HepG2 (cell line): ENCODE measurements at regions not wholly inside any gene's neighbourhood (a gene's known extent, or its start where the extent isn't known, plus 50 kb on each side); places are given as distances from the start of the nearest gene placed in this dataset.

Source experiments
- ATAC-seq: fragments of 200-7000 bp; cut with Tn5 transposase; 3 replicates; pipeline ENCODE4 v1.9.1; 2020; ENCODE audit warnings: mild to moderate bottlenecking, moderate library complexity
- BruUV-seq: library from RNA; stranded (reverse); fragments of 400-500 nt; replicated peaks from 2 replicates; lab custom pipeline; 2021; lab: Mats Ljungman, UMichigan
- CTCF ChIA-PET: fragments of 300-600 bp; formaldehyde crosslinking; extraction: SDS; loops from one replicate; lab custom pipeline; 2021; ENCODE audit warnings: low total read pairs, inconsistent platforms, low intra/inter-chr PET ratio; lab: Yijun Ruan, JAX
- POLR2A ChIA-PET: fragments of 350-600 bp; sonication (Branson Sonifier 250); formaldehyde crosslinking; loops from one replicate; lab custom pipeline; 2020; ENCODE audit warnings: antibody characterized with exemption, inconsistent platforms; lab: Yijun Ruan, JAX
- DNase-seq: peaks from one replicate; pipeline ENCODE4 v3.0.0-alpha.2; 2015; ENCODE audit warnings: low spot score
- FAIRE-seq: peaks from 3 replicates; lab custom pipeline; 2011; peaks lifted over from hg19 to GRCh38; lab: Jason Lieb, UNC
- H2AFZ ChIP-seq: one replicate; pipeline ENCODE4 v1.6.1; 2011; ENCODE audit warnings: low read length, inconsistent platforms
- H3K27ac ChIP-seq: fragments of 300-600 bp; 3 replicates; pipeline ENCODE4 v1.8.0; 2011; ENCODE audit warnings: mixed run types, mild to moderate bottlenecking, mixed read lengths, low read length, inconsistent platforms; ENCODE audit not compliant: insufficient read depth; ENCODE audit errors: extremely low read length
- H3K27me3 ChIP-seq, 2 experiments: fragments of 200-600 bp in 1 of 2; 2 replicates in 1 of 2; 3 replicates in 1 of 2; pipeline versions ENCODE4 v1.6.0 to v1.8.0; 2011; ENCODE audit warnings: low read length in 2 of 2, mild to moderate bottlenecking in 2 of 2, moderate library complexity in 2 of 2, inconsistent platforms in 1 of 2; ENCODE audit not compliant: insufficient read depth in 2 of 2, control insufficient read depth in 1 of 2
- H3K36me3 ChIP-seq, 2 experiments: fragments of 200-600 bp in 1 of 2; replicated peaks in 1 of 2; 2 replicates in 1 of 2; 3 replicates in 1 of 2; pipeline versions ENCODE4 v1.5.1 to v1.8.0; 2011; ENCODE audit warnings: low read length in 2 of 2, inconsistent platforms in 1 of 2; ENCODE audit not compliant: insufficient read depth in 2 of 2, control insufficient read depth in 1 of 2
- H3K4me1 ChIP-seq: 2 replicates; pipeline ENCODE4 v1.5.1; 2012; ENCODE audit warnings: low read length, inconsistent platforms; ENCODE audit not compliant: insufficient read depth
- H3K4me2 ChIP-seq: 2 replicates; pipeline ENCODE4 v1.6.0; 2011; ENCODE audit warnings: low read depth, low read length, inconsistent platforms
- H3K4me3 ChIP-seq, 3 experiments: fragments of 200-600 bp in 1 of 3; sonication (generic), shearing (Covaris generic) in 1 of 3; replicated peaks in 1 of 3; 2 replicates each; pipeline ENCODE4 v1.5.1; 2011 to 2016; ENCODE audit warnings: low read length in 3 of 3, inconsistent platforms in 2 of 3, low read depth in 2 of 3, mild to moderate bottlenecking in 2 of 3, control low read depth in 1 of 3, mixed read lengths in 1 of 3; ENCODE audit not compliant: insufficient read depth in 1 of 3
- H3K79me2 ChIP-seq: one replicate; pipeline ENCODE4 v1.6.1; 2011; ENCODE audit warnings: low read length, inconsistent platforms; ENCODE audit not compliant: insufficient read depth
- H3K9ac ChIP-seq: 2 replicates; pipeline ENCODE4 v1.6.0; 2011; ENCODE audit warnings: mild to moderate bottlenecking, low read depth, low read length, inconsistent platforms; ENCODE audit not compliant: insufficient read depth
- H3K9me3 ChIP-seq: 2 replicates; pipeline ENCODE4 v1.5.1; 2012; ENCODE audit warnings: mild to moderate bottlenecking, low read length
- H4K20me1 ChIP-seq: 2 replicates; pipeline ENCODE4 v1.6.0; 2011; ENCODE audit warnings: inconsistent platforms, mild to moderate bottlenecking, low read length, moderate library complexity; ENCODE audit not compliant: insufficient read depth
- ARNT2 ChIP-seq: sonication (generic); formaldehyde crosslinking; IDR thresholded peaks from 2 replicates; pipeline ENCODE4 v1.8.0; 2022; ENCODE audit warnings: mild to moderate bottlenecking, low read depth, missing genetic modification reagents, moderate library complexity
- GATA4 ChIP-seq: sonication (generic); IDR thresholded peaks from 2 replicates; pipeline ENCODE4 v1.6.1; 2016; ENCODE audit warnings: antibody characterized with exemption, low read depth, borderline replicate concordance
- NFE2L1 ChIP-seq: sonication (generic); formaldehyde crosslinking; IDR thresholded peaks from 2 replicates; pipeline ENCODE4 v1.4.0; 2020; ENCODE audit warnings: missing genetic modification reagents, mild to moderate bottlenecking, borderline replicate concordance
- SUZ12 ChIP-seq: fragments of 150-350 bp; IDR thresholded peaks from 2 replicates; pipeline ENCODE4 v1.6.1; 2014; ENCODE audit warnings: low read depth, low read length
- TBP ChIP-seq: sonication (generic); formaldehyde crosslinking; IDR thresholded peaks from 2 replicates; pipeline ENCODE4 v1.5.0; 2020; ENCODE audit warnings: missing genetic modification reagents
- TRIM24 ChIP-seq: sonication (generic); formaldehyde crosslinking; IDR thresholded peaks from 2 replicates; pipeline ENCODE4 v1.8.0; 2022; ENCODE audit warnings: mild to moderate bottlenecking, missing genetic modification reagents
- ZEB1 ChIP-seq: IDR thresholded peaks from 2 replicates; pipeline ENCODE4 v1.6.1; 2012; ENCODE audit warnings: mild to moderate bottlenecking, low read depth, inconsistent platforms; ENCODE audit not compliant: insufficient replicate concordance
- ZFP90 ChIP-seq: sonication (generic); formaldehyde crosslinking; IDR thresholded peaks from 2 replicates; pipeline ENCODE4 v1.8.0; 2022; ENCODE audit warnings: missing genetic modification reagents, mild to moderate bottlenecking, inconsistent platforms, borderline replicate concordance
- ZNF205 ChIP-seq: IDR thresholded peaks from 2 replicates; pipeline ENCODE4 v1.6.1; 2018; ENCODE audit warnings: missing biosample characterization, missing genetic modification reagents
- ZNF30 ChIP-seq: sonication (generic); formaldehyde crosslinking; IDR thresholded peaks from 2 replicates; pipeline ENCODE4 v1.5.0; 2020; ENCODE audit warnings: mild to moderate bottlenecking, missing genetic modification reagents
- WGBS: methylation state at CpG from one replicate; pipeline ENCODE4 v1.1.6; 2017; ENCODE audit warnings: low lambda C conversion rate; 5-methylcytosine and 5-hydroxymethylcytosine counted together
- in situ Hi-C: cut with HindIII; loops from 2 replicates; pipeline ENCODE4 v1.10.0; 2017; ENCODE audit warnings: low pct_unique_long_range_greater_than_20kb; ENCODE audit not compliant: extremely low pct_ligation_motif_present
- intact Hi-C: fragments of 100-400 bp; cut with micrococcal nuclease; formaldehyde crosslinking; loops from one replicate; pipeline ENCODE4 v1.10.0; 2022; ENCODE audit not compliant: unreplicated experiment
- TF ChIP-seq, protein P1 (sequence below): sonication (generic); formaldehyde crosslinking; IDR thresholded peaks from 2 replicates; pipeline ENCODE4 v1.4.0; 2020; ENCODE audit warnings: missing genetic modification reagents, borderline replicate concordance
- TF ChIP-seq, protein P2 (sequence below): sonication (generic); formaldehyde crosslinking; IDR thresholded peaks from 2 replicates; pipeline ENCODE4 v1.4.0; 2020; ENCODE audit warnings: missing genetic modification reagents
- TF ChIP-seq, protein P3 (sequence below): sonication (generic); formaldehyde crosslinking; conservative IDR thresholded peaks from 2 replicates; pipeline ENCODE4 v1.4.0; 2020; ENCODE audit warnings: missing genetic modification reagents
- TF ChIP-seq, protein P4 (sequence below): sonication (generic); formaldehyde crosslinking; IDR thresholded peaks from 2 replicates; pipeline ENCODE4 v1.5.0; 2020; ENCODE audit warnings: mild to moderate bottlenecking, missing genetic modification reagents, borderline replicate concordance

DNA sequence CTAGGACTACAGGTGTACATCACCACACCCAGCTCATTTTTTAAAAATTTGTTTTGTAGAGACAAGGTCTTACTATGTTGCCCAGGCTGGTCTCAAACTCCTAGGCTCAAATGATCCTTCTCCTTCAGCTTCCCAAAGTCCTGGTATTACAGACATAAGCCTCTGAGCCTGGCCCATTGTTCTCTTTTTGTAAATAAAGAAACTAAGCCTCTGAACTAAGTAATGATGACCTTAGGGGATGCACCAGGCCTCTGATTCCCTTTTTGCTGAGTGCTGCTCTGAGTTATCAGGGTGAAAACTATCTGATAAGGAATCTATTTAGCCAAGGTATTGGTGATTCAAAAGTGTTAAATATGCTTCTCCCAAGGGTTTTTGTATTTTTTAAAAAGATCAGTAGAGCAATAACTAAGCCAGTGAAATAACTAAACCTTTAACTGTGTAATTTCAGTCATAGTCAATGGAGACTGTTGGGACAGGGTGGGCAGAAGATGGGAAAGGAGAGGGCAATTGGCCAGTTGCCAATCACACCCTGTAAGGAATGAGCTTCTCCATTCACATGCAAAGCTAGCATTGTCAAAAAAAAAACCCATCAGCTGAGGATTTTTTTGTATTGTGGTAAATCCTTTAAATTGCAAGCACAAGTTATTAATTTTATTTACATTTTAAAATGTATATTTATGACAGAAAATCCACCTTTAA lies 194.8 kb upstream of the PFN2 start (continued):
- TF ChIP-seq, protein P1, sequence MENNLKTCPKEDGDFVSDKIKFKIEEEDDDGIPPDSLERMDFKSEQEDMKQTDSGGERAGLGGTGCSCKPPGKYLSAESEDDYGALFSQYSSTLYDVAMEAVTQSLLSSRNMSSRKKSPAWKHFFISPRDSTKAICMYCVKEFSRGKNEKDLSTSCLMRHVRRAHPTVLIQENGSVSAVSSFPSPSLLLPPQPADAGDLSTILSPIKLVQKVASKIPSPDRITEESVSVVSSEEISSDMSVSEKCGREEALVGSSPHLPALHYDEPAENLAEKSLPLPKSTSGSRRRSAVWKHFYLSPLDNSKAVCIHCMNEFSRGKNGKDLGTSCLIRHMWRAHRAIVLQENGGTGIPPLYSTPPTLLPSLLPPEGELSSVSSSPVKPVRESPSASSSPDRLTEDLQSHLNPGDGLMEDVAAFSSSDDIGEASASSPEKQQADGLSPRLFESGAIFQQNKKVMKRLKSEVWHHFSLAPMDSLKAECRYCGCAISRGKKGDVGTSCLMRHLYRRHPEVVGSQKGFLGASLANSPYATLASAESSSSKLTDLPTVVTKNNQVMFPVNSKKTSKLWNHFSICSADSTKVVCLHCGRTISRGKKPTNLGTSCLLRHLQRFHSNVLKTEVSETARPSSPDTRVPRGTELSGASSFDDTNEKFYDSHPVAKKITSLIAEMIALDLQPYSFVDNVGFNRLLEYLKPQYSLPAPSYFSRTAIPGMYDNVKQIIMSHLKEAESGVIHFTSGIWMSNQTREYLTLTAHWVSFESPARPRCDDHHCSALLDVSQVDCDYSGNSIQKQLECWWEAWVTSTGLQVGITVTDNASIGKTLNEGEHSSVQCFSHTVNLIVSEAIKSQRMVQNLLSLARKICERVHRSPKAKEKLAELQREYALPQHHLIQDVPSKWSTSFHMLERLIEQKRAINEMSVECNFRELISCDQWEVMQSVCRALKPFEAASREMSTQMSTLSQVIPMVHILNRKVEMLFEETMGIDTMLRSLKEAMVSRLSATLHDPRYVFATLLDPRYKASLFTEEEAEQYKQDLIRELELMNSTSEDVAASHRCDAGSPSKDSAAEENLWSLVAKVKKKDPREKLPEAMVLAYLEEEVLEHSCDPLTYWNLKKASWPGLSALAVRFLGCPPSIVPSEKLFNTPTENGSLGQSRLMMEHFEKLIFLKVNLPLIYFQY (CRISPR knock-in tag): no peak
- TF ChIP-seq ZEB1: no peak

DNA sequence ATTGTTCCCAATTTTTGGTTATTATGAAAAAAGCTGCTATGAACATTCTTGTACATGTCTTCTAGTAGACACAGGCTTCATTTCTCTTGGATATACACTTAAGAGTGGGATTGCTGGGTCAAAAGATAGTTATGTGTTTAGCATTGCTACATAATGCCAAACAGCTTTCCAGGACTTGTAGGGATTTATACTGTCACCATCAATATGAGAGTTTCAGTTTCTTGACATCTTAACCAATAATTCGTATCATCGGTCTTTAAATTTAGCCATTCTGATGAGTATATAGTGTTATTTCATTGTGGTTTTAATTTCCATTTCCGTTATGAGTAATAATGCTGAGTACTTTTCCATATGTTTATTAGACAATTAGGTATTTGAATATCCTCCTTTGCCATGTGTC lies 190.3 kb upstream of the PFN2 start:
- ChIA-PET CTCF (no interaction called here), POLR2A (no interaction called here)
- Histone ChIP-seq H3K9ac (no peak overlapping the region), H3K4me2 (no peak overlapping the region), H3K36me3 (no peaks in the 10 kb centered on the region), H3K79me2 (no peaks in the 10 kb centered on the region), H3K9me3 (no peaks in the 10 kb centered on the region), H4K20me1 (no peaks in the 10 kb centered on the region), H3K4me1 (no peaks in the 10 kb centered on the region), H2AFZ (no peak overlapping the region), H3K4me3 (no peak overlapping the region), H3K27ac (no peak overlapping the region), H3K27me3 (no peaks in the 10 kb centered on the region)
- FAIRE-seq (no peak), DNase-seq (no peak), ATAC-seq (no peak)
- intact Hi-C loops (no loop called here), in situ Hi-C loops (no loop called here)
- no TSS peak for BruUV-seq
- 41% methylated on average over 3 of the region's 3 CpGs for whole genome bisulfite sequencing
- TF ChIP-seq ZNF205 (no peak), GATA4 (no peak), ZNF30 (CRISPR knock-in tag) (no peak), NFE2L1 (CRISPR knock-in tag) (no peak), SUZ12 (no peak), TBP (CRISPR knock-in tag) (no peak), ARNT2 (CRISPR knock-in tag) (no peak), TRIM24 (no peak), ZFP90 (CRISPR knock-in tag) (no peak)
- TF ChIP-seq, protein P2, sequence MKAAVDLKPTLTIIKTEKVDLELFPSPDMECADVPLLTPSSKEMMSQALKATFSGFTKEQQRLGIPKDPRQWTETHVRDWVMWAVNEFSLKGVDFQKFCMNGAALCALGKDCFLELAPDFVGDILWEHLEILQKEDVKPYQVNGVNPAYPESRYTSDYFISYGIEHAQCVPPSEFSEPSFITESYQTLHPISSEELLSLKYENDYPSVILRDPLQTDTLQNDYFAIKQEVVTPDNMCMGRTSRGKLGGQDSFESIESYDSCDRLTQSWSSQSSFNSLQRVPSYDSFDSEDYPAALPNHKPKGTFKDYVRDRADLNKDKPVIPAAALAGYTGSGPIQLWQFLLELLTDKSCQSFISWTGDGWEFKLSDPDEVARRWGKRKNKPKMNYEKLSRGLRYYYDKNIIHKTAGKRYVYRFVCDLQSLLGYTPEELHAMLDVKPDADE (CRISPR knock-in tag): no peak
- TF ChIP-seq, protein P3, sequence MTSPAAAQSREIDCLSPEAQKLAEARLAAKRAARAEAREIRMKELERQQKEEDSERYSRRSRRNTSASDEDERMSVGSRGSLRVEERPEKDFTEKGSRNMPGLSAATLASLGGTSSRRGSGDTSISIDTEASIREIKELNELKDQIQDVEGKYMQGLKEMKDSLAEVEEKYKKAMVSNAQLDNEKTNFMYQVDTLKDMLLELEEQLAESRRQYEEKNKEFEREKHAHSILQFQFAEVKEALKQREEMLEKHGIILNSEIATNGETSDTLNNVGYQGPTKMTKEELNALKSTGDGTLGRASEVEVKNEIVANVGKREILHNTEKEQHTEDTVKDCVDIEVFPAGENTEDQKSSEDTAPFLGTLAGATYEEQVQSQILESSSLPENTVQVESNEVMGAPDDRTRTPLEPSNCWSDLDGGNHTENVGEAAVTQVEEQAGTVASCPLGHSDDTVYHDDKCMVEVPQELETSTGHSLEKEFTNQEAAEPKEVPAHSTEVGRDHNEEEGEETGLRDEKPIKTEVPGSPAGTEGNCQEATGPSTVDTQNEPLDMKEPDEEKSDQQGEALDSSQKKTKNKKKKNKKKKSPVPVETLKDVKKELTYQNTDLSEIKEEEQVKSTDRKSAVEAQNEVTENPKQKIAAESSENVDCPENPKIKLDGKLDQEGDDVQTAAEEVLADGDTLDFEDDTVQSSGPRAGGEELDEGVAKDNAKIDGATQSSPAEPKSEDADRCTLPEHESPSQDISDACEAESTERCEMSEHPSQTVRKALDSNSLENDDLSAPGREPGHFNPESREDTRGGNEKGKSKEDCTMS (CRISPR knock-in tag): no peak
- TF ChIP-seq, protein P4, sequence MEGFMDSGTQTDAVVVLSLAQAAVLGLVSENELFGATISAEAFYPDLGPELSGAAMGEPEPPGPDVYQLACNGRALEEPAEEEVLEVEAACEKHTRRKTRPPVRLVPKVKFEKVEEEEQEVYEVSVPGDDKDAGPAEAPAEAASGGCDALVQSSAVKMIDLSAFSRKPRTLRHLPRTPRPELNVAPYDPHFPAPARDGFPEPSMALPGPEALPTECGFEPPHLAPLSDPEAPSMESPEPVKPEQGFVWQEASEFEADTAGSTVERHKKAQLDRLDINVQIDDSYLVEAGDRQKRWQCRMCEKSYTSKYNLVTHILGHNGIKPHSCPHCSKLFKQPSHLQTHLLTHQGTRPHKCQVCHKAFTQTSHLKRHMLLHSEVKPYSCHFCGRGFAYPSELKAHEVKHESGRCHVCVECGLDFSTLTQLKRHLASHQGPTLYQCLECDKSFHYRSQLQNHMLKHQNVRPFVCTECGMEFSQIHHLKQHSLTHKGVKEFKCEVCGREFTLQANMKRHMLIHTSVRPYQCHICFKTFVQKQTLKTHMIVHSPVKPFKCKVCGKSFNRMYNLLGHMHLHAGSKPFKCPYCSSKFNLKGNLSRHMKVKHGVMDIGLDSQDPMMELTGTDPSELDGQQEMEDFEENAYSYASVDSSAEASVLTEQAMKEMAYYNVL: no peak
